Gastroesophageal sphincter (tissue), 4 donors: ENCODE measurements at regions not wholly inside any gene's neighbourhood (a gene's known extent, or its start where the extent isn't known, plus 50 kb on each side); places are given as distances from the start of the nearest gene placed in this dataset.

Experiments
- ATAC-seq: fragments of 150-250 bp; one replicate; pipeline ENCODE4 v1.9.1; 2016; ENCODE audit warnings: mild to moderate bottlenecking, moderate library complexity
- H3K27ac ChIP-seq, 4 donors: fragments of 200-600 bp; sonication (generic) in 3 of 4; 1 replicate in 3 of 4; 2 replicates in 1 of 4; pipeline ENCODE4 v1.5.1; 2016 to 2019
- H3K27me3 ChIP-seq: fragments of 200-600 bp; sonication (generic); one replicate; pipeline ENCODE4 v1.5.1; 2019
- H3K36me3 ChIP-seq, 2 donors: fragments of 200-600 bp; sonication (generic); one replicate each; pipeline ENCODE4 v1.5.1; 2019; ENCODE audit warnings: control low read depth in 1 of 2
- H3K4me1 ChIP-seq, 3 donors: fragments of 200-600 bp; sonication (generic); 1 replicate in 2 of 3; 2 replicates in 1 of 3; pipeline ENCODE4 v1.5.1; 2016 to 2019; ENCODE audit warnings: control low read depth in 2 of 3
- H3K4me3 ChIP-seq, 2 donors: fragments of 200-600 bp; sonication (generic); one replicate each; pipeline ENCODE4 v1.5.1; 2019; ENCODE audit warnings: mild to moderate bottlenecking in 1 of 2, moderate library complexity in 1 of 2
- H3K9me3 ChIP-seq, 3 donors: fragments of 200-600 bp; sonication (generic); one replicate each; pipeline ENCODE4 v1.5.1; 2017 to 2019; ENCODE audit warnings: control low read depth in 2 of 3
- CTCF ChIP-seq, 4 experiments: fragments of 200-600 bp in 2 of 4; fragments of 450-650 bp in 2 of 4; sonication (generic) in 1 of 4; IDR thresholded peaks; one replicate each; pipeline ENCODE4 v1.5.1; 2017 to 2019; ENCODE audit warnings: antibody characterized with exemption in 4 of 4, mild to moderate bottlenecking in 2 of 4, moderate library complexity in 2 of 4
- EP300 ChIP-seq: sonication (generic); formaldehyde crosslinking; IDR thresholded peaks from one replicate; pipeline ENCODE4 v1.6.1; 2017; ENCODE audit warnings: antibody characterized with exemption, mild to moderate bottlenecking
- POLR2A ChIP-seq, 2 donors: fragments of 450-650 bp; IDR thresholded peaks; one replicate each; pipeline ENCODE4 v1.6.1; 2017; ENCODE audit warnings: antibody characterized with exemption in 2 of 2, mild to moderate bottlenecking in 2 of 2, moderate library complexity in 1 of 2
- POLR2AphosphoS5 ChIP-seq: sonication (generic); formaldehyde crosslinking; IDR thresholded peaks from one replicate; pipeline ENCODE4 v1.6.1; 2017; ENCODE audit warnings: antibody characterized with exemption
- whole genome bisulfite sequencing, 2 donors: methylation state at CpG; one replicate each; pipeline ENCODE4 v1.1.5; 2018; ENCODE audit warnings: low coverage in 1 of 2; 5-methylcytosine and 5-hydroxymethylcytosine counted together

GRCh38 chr4:125097729-125098128, 217.0 kb upstream of the FAT4 start:
- no peaks in the 10 kb centered on the region for H3K27me3 ChIP-seq
- H3K27ac ChIP-seq: no peak overlapping the region
- ATAC-seq: no peak
- H3K9me3 ChIP-seq: no peaks in the 10 kb centered on the region
- peaks cover 0 to 3% (median 0%) of the 10 kb centered on the region in 3 donors for H3K4me1 ChIP-seq
- TF ChIP-seq POLR2A (IDR thresholded peaks at IDR 0.05) (no peak), POLR2AphosphoS5 (no peak), EP300 (no peak), CTCF (IDR thresholded peaks at IDR 0.05) (no peak)
- H3K36me3 ChIP-seq: no peaks in the 10 kb centered on the region
- no peak overlapping the region for H3K4me3 ChIP-seq
- 65 to 79% methylated on average over 2 of the region's 2 CpGs for WGBS, 2 donors

DNA sequence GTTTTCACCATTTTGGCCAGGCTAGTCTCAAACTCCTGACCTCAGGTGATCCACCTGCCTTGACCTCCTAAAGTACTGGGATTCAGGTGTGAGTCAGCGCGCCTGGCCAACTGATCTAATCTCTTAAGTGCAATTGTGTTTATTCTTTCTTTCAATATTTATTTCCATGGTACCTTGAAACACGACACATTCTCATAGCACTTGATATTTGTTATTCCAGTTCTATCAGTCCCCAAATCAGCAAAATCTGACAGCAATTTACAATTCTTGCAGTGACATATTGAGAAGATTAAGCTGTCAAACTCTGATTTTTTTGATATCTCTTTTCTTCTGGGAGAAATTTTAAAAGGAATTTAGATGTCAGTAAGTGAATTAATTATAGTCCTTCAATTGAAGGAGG, 218.1 kb upstream of the FAT4 start:
- Histone ChIP-seq H3K9me3 (no peaks in the 10 kb centered on the region), H3K36me3 (no peaks in the 10 kb centered on the region), H3K4me1 (peaks cover 0 to 3% (median 0%) of the 10 kb centered on the region in 3 donors), H3K4me3 (no peak overlapping the region), H3K27me3 (no peaks in the 10 kb centered on the region), H3K27ac (no peak overlapping the region)
- no peak for ATAC-seq
- 93 to 94% methylated on average over 3 of the region's 3 CpGs for WGBS, 2 donors
- TF ChIP-seq POLR2AphosphoS5 (no peak), EP300 (no peak), CTCF (IDR thresholded peaks at IDR 0.05) (no peak), POLR2A (IDR thresholded peaks at IDR 0.05) (no peak)

DNA sequence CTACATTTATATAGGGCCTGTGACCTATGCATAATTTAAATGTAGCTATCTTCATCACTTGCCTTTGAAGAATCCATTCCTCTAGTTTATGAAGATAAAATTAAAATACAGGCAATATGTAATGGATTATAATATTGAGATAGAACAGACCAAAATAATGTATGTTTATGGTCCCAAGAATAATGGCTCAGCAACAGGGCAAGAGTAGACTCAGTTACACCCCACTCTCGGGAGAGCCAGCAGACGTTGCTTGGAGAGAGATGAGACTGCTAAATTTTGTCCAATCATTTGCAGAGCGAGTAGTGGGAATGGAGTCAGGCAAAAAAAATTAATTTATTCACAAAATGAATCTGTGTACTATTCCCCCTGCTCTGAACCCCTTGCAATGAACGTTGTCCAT, 223.2 kb upstream of the FAT4 start:
- no peak for ATAC-seq
- H3K36me3 ChIP-seq: no peaks in the 10 kb centered on the region
- no peak overlapping the region for H3K4me3 ChIP-seq
- TF ChIP-seq POLR2A (IDR thresholded peaks at IDR 0.05): no peak
- TF ChIP-seq POLR2AphosphoS5: no peak
- TF ChIP-seq EP300: no peak
- no peak for TF ChIP-seq CTCF (IDR thresholded peaks at IDR 0.05)
- H3K9me3 ChIP-seq: no peaks in the 10 kb centered on the region
- H3K4me1 ChIP-seq: no peaks in the 10 kb centered on the region
- no peak overlapping the region for H3K27ac ChIP-seq
- WGBS, 2 donors: 81 to 89% methylated on average over 4 of the region's 4 CpGs
- no peaks in the 10 kb centered on the region for H3K27me3 ChIP-seq

DNA sequence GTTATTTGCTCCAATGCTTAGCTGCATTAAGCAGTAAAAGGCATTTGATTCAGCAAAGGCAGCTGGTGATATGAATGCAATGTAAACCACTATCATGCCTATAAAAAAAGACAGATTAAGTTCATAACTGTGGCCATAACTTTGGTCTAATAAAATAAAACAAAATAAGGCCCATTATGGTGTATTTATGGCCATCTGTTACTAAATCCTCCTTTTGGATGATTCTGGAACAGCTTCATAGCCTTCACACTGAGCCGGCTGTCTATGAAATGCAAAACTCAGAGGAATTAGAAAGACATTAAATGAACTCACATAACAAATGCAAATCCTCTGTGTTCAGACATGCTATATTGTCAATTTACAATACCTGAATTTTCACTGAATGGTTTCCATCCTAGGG, 223.7 kb upstream of the FAT4 start:
- no peak for ATAC-seq
- no peaks in the 10 kb centered on the region for H3K9me3 ChIP-seq
- H3K4me3 ChIP-seq: no peak overlapping the region
- H3K36me3 ChIP-seq: no peaks in the 10 kb centered on the region
- H3K27me3 ChIP-seq: no peaks in the 10 kb centered on the region
- TF ChIP-seq POLR2AphosphoS5 (no peak), POLR2A (IDR thresholded peaks at IDR 0.05) (no peak), EP300 (no peak), CTCF (IDR thresholded peaks at IDR 0.05) (no peak)
- H3K4me1 ChIP-seq: no peaks in the 10 kb centered on the region
- WGBS, 2 donors: 57 to 69% methylated on average over 1 of the region's 1 CpG
- no peak overlapping the region for H3K27ac ChIP-seq

DNA sequence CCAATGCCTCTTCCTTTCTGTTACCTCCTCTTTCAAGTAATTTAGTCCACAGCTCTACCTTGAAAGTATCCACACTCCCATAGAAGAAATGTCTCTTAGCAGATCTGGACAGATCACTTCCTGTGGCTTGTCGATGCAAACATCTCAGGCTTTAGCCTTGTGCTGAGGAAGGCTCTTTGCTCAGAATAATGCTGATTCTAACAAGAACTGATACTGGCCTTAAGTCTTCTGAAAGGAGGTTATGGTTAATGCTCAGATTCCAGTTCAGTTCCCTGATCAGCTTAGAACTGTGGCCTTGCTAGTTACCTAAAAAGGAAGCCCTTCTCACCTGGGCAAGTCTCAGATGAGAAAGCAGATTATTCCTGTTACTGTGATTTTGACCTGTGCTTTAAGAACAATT, 230.1 kb upstream of the FAT4 start:
- Histone ChIP-seq H3K4me3 (no peak overlapping the region), H3K27me3 (no peaks in the 10 kb centered on the region), H3K36me3 (no peaks in the 10 kb centered on the region), H3K27ac (no peak overlapping the region), H3K9me3 (no peaks in the 10 kb centered on the region), H3K4me1 (no peaks in the 10 kb centered on the region)
- ATAC-seq: no peak
- 33 to 100% methylated on average over 1 of the region's 1 CpG for WGBS, 2 donors
- TF ChIP-seq CTCF (IDR thresholded peaks at IDR 0.05) (no peak), POLR2AphosphoS5 (no peak), POLR2A (IDR thresholded peaks at IDR 0.05) (no peak), EP300 (no peak)
